HG02870 (cell line): ENCODE measurements at regions not wholly inside any gene's neighbourhood (a gene's known extent, or its start where the extent isn't known, plus 50 kb on each side); places are given as distances from the start of the nearest gene placed in this dataset.
"Not testable (repeated sequence)": the region's sequence is repeated elsewhere in the genome, so short reads cannot be mapped to it uniquely, and the experiment has no call there.

Source experiments
- ATAC-seq: cut with Tn5 transposase; IDR thresholded peaks from one replicate; pipeline ENCODE4 v1.9.1; 2021; ENCODE audit warnings: mild to moderate bottlenecking, moderate library complexity; ENCODE audit not compliant: unreplicated experiment

- no peak for ATAC-seq
Measured at GRCh38 chr4:149050840-149051239, 608.6 kb upstream of the NR3C2 start.

GRCh38 chr4:149048451-149049143 lies 606.4 kb upstream of the NR3C2 start:
- ATAC-seq: no peak

- no peak for ATAC-seq
Measured at GRCh38 chr4:149047368-149047767, 605.2 kb upstream of the NR3C2 start.

- ATAC-seq: no peak
Measured at GRCh38 chr4:149045731-149046130, 603.5 kb upstream of the NR3C2 start.

DNA sequence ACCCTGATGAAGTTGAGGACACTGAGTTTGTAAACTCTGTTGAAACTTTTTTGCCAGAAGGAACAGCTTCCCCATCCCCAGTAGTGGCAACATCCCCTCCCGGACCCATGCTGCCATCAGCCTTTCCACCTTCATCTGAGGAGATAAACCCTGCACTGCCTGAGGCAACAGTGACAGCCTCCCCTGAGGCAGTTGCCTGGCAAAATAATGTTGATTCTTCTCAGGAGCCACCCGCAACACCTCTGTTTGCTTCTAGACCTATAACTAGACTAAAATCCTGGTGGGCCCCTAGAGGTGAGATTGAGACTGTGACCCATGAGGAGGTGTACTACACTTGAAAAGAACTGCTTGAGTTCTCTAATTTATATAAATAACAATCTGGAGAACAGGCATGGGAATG lies 597.6 kb upstream of the NR3C2 start:
- ATAC-seq: not testable (repeated sequence)

DNA sequence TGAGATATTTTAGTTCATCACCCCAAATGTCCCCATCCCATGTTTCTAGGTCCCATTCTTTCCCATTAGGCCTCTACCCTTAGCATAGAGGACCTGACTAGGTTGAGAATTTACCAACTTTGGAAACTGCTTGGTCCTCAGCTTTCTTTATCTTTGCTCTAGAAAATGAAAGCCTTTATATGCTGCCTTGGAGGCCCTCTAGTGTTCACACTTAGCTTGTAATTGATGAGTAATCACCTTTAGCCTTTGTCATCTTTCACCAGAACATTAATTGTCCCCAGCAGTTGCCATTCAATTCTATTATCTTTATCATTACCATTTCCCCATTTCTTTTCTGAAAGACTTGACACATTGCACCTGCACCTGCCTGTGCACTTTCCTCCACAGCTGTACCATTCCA lies 589.2 kb upstream of the NR3C2 start:
- ATAC-seq: no peak

DNA sequence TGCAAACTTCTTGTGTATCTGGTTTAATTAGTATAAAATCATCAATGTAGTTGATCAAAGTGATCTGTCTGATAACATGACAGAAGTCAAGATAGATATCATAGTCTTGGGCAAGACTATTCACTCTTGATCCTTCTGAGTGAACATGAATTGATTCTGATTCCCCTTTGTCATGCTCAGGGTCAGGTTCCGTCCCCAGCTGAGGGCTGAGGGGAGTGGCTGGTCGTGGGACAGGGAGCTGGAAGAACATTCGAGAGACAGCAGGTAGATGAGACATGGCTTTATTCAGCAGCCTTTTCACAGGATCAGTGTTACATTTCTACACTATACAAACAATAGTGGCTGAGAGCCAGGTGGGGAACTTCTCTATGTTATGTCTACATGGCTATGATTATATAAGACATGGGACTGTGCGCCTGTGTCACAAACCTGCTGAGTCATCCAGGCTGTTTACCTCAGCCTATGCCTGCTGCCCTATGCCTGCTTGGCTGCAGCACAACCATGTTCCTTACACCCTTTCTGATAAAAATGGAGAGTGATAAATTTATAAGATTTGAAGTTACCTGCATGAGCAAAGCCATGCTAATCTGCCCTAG lies 586.9 kb upstream of the NR3C2 start:
- ATAC-seq: no peak

- no peak for ATAC-seq
Measured at GRCh38 chr4:149026696-149027095, 584.5 kb upstream of the NR3C2 start.

GRCh38 chr4:149017002-149017734 lies 575.0 kb upstream of the NR3C2 start:
- ATAC-seq: no peak

- ATAC-seq: no peak
Measured at GRCh38 chr4:149009223-149009622, 567.0 kb upstream of the NR3C2 start.

- ATAC-seq: no peak
Measured at GRCh38 chr4:149008415-149009025, 566.3 kb upstream of the NR3C2 start.

DNA sequence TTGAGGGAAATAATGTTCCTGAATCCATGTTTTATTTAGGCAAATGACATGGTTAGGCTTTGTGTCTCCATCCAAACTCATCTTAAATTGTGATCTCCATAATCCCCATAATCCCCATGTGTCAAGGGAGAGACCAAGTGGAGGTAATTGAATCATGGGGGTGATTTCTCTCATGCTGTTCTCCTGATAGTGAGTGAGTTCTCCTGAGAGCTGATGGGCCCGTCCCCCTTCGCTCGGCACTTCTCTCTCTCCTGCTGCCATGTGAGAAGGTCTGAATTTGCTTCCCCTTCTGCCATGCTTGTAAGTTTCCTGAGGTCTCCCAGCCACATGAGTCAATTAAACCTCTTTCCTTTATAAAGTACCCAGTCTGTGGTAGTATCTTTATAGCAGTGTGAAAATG lies 563.0 kb upstream of the NR3C2 start:
- no peak for ATAC-seq

- ATAC-seq: no peak
Measured at GRCh38 chr4:148999924-149000323, 557.7 kb upstream of the NR3C2 start.

- ATAC-seq: no peak
Measured at GRCh38 chr4:148998719-148999118, 556.5 kb upstream of the NR3C2 start.

DNA sequence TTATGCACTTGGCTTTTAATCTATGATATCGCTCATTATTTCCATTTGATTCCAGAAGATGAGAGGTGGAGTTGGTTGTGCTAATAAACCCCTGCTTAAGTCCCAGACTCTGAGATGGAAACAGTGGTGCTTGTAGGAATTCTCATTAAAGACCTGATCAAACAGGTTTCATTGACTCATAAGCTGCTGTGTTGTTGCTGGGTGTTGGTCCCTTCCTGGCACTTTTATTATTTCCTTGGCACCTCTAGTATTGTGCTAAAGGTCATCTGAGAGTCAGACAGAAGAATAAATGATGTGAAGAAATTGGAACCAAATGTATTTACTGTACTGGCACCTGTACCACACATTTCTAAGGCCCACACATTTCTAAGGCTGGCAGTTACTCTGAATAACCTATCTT lies 544.7 kb upstream of the NR3C2 start:
- no peak for ATAC-seq

DNA sequence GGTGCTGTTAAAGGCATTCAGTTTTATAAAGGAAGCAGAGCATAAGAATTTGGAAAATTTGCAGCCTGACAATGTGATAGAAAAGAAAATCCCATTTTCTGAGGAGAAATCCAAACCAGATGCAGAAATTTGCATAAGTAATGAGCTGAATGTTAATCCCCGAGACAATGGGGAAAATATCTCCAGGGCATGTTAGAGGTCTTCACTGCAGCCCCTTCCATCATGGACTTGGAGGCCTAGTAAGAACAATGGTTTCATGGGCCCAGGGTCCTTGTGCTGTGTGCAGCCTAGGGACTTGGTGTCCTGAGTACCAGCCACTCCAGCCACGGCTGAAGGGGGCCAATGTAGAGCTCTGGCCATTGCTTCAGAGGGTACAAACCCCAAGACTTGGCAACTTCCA lies 542.7 kb upstream of the NR3C2 start:
- ATAC-seq: no peak

GRCh38 chr4:148982200-148982599 lies 540.0 kb upstream of the NR3C2 start:
- no peak for ATAC-seq

- ATAC-seq: no peak
Measured at GRCh38 chr4:148980782-148981480, 538.7 kb upstream of the NR3C2 start.

GRCh38 chr4:148978301-148978700 lies 536.1 kb upstream of the NR3C2 start:
- no peak for ATAC-seq

DNA sequence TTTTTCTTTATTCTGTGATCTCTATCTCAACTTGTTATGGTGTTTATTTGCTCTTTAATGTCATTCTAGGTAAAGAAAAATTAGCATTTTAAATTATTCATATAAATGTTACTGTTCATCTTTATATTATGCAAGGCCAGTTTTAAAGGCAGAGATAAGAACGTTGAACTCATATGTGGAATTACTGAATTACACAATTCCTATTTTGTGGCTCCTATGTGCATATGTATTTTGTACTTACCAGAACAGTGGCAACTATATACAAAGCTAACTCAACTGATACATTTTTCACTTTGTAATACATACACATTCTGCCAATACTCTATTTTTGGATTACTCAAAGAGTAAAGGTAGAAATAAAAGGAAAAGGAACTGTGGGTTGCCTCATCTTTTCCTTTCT lies 533.2 kb upstream of the NR3C2 start:
- no peak for ATAC-seq

DNA sequence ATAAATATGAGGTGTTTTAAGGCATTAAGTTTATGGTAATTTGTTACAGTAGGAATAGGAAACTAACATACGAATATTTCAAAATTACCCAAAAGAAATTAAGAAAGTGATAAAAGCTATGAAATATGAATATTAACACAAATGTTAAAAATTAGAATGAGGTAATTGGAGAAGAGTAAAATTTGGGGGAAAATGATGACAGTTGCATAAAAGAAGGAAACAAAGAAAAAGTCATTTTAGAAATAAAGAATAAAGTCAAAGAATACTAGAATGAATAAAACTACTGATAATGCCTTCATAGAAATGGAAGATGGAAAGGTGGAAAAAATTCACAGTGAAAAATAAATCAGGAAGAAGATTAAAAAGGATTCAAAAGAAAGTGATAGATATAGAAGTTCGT lies 522.9 kb upstream of the NR3C2 start:
- ATAC-seq: no peak
